ENCODE measurements at regions not wholly inside any gene's neighbourhood (a gene's known extent, or its start where the extent isn't known, plus 50 kb on each side); places are given as distances from the start of the nearest gene placed in this dataset.
"Not testable (repeated sequence)": the region's sequence is repeated elsewhere in the genome, so short reads cannot be mapped to it uniquely, and the experiment has no call there.

DNA sequence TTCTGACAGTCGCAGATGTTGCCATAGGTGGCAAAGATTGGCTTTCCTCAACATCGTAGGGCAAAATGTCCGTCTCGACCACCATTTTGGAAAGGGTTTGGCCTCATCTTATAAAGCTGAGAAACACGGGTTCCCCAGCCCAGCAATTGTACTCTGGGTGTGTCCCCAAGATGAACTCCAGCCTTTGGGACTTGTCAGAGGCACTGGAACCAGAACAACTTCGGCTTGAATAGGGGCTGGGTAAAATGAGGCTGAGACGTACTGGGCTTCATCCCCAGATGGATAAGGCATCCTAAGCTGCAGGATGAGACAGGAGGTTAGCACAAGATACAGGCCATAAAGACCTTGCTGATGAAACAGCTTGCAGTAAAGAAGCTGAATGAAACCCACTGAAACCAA, 151.9 kb downstream of the CRLF2 start (continued):
- TF ChIP-seq, protein P1, sequence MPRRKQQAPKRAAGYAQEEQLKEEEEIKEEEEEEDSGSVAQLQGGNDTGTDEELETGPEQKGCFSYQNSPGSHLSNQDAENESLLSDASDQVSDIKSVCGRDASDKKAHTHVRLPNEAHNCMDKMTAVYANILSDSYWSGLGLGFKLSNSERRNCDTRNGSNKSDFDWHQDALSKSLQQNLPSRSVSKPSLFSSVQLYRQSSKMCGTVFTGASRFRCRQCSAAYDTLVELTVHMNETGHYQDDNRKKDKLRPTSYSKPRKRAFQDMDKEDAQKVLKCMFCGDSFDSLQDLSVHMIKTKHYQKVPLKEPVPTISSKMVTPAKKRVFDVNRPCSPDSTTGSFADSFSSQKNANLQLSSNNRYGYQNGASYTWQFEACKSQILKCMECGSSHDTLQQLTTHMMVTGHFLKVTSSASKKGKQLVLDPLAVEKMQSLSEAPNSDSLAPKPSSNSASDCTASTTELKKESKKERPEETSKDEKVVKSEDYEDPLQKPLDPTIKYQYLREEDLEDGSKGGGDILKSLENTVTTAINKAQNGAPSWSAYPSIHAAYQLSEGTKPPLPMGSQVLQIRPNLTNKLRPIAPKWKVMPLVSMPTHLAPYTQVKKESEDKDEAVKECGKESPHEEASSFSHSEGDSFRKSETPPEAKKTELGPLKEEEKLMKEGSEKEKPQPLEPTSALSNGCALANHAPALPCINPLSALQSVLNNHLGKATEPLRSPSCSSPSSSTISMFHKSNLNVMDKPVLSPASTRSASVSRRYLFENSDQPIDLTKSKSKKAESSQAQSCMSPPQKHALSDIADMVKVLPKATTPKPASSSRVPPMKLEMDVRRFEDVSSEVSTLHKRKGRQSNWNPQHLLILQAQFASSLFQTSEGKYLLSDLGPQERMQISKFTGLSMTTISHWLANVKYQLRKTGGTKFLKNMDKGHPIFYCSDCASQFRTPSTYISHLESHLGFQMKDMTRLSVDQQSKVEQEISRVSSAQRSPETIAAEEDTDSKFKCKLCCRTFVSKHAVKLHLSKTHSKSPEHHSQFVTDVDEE (CRISPR knock-in tag; IDR thresholded peaks at IDR 0.05) = no peak
- TF ChIP-seq ZNF70 (CRISPR knock-in tag; IDR thresholded peaks at IDR 0.05) (no peak), ARNTL (CRISPR knock-in tag; IDR thresholded peaks at IDR 0.05; ENCODE audit: borderline replicate concordance, low read depth) (no peak), SNAI2 (CRISPR knock-in tag; IDR thresholded peaks at IDR 0.05) (no peak), TOX (CRISPR knock-in tag; IDR thresholded peaks at IDR 0.05; ENCODE audit: borderline replicate concordance) (no peak), GLIS3 (CRISPR knock-in tag; IDR thresholded peaks at IDR 0.05) (no peak), OSR1 (CRISPR knock-in tag; IDR thresholded peaks at IDR 0.05) (no peak)

DNA sequence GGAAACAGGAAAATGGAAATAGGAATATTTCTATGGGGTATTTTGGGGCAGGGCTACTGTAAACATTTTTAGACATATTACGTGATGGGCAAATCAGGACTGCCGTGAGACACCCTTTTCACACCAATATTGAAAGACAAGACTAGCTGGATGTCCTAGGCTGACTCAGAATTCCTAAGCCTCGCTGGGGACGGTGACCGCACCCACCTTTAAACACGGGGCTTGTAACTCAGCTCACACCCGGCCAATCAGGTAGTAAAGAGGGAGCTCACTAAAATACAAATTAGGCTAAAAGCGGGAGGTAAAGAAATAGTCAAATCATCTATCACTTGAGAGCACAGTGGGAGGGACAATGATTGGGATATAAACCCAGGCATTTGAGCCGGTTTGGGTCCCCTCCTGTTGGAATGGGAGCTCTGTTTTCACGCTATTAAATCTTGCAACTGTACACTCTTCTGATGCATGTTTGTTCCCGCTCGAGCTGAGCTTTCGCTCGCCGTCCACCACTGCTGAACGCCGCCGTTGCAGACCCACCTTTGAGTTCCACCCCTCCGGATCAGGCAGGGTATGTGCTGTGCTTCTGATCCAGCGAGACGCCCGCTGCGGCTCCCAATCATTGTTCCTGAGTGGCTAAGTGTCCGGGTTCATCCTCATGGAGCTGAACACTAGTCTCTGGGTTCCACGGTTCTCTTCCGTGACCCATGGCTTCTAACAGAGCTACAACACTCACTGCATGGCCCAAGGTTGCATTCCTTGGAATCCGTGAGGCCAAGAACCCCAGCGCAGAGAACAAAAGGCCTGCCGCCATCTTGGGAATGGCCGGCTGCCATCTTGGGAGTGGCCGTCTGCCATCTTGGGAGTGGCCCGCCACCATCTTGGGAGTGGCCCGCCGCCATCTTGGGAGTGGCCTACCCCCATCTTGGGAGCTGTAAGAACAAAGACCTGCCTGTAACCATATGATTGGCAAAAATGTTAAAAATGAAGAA, 152.6 kb downstream of the CRLF2 start:
- no peak for TF ChIP-seq TOX (CRISPR knock-in tag; IDR thresholded peaks at IDR 0.05; ENCODE audit: borderline replicate concordance)
- no peak for TF ChIP-seq CSDC2 (CRISPR knock-in tag; IDR thresholded peaks at IDR 0.05)
- no peak for TF ChIP-seq ZC3H10 (CRISPR knock-in tag; IDR thresholded peaks at IDR 0.05)
- TF ChIP-seq ZFP3 (CRISPR knock-in tag; IDR thresholded peaks at IDR 0.05) = no peak
- TF ChIP-seq SNAI2 (CRISPR knock-in tag; IDR thresholded peaks at IDR 0.05) = no peak
- TF ChIP-seq, protein P2, sequence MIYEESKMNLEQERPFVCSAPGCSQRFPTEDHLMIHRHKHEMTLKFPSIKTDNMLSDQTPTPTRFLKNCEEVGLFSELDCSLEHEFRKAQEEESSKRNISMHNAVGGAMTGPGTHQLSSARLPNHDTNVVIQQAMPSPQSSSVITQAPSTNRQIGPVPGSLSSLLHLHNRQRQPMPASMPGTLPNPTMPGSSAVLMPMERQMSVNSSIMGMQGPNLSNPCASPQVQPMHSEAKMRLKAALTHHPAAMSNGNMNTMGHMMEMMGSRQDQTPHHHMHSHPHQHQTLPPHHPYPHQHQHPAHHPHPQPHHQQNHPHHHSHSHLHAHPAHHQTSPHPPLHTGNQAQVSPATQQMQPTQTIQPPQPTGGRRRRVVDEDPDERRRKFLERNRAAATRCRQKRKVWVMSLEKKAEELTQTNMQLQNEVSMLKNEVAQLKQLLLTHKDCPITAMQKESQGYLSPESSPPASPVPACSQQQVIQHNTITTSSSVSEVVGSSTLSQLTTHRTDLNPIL (CRISPR knock-in tag; IDR thresholded peaks at IDR 0.05; ENCODE audit: low read depth) = no peak
- TF ChIP-seq, protein P1 (CRISPR knock-in tag; IDR thresholded peaks at IDR 0.05) = no peak
- no peak for TF ChIP-seq ZFP30 (CRISPR knock-in tag; IDR thresholded peaks at IDR 0.05)

GRCh38 chrX:1053600-1053999, 158.8 kb downstream of the CRLF2 start:
- ATAC-seq = not testable (repeated sequence)

More for the DNA sequence above, 152.6 kb downstream of the CRLF2 start:
- ATAC-seq = no peak

GRCh38 chrX:1053072-1053471, 159.4 kb downstream of the CRLF2 start:
- TF ChIP-seq POU6F1 (CRISPR knock-in tag; IDR thresholded peaks at IDR 0.05; ENCODE audit: borderline replicate concordance, low read depth) = no peak
- no peak for TF ChIP-seq BACH2 (CRISPR knock-in tag; IDR thresholded peaks at IDR 0.05; ENCODE audit: borderline replicate concordance)
- TF ChIP-seq CSDC2 (CRISPR knock-in tag; IDR thresholded peaks at IDR 0.05) = no peak
- TF ChIP-seq CSRNP3 (CRISPR knock-in tag; IDR thresholded peaks at IDR 0.05) = no peak
- no peak for TF ChIP-seq GLIS3 (CRISPR knock-in tag; IDR thresholded peaks at IDR 0.05)
- TF ChIP-seq, protein P2 (CRISPR knock-in tag; IDR thresholded peaks at IDR 0.05; ENCODE audit: low read depth) = no peak

More at GRCh38 chrX:1053072-1053471, 159.4 kb downstream of the CRLF2 start:
- ATAC-seq = no peak
